GM12878 (cell line): ENCODE measurements at regions not wholly inside any gene's neighbourhood (a gene's known extent, or its start where the extent isn't known, plus 50 kb on each side); places are given as distances from the start of the nearest gene placed in this dataset.

Source experiments
- ATAC-seq: fragments of 200-7000 bp; cut with Tn5 transposase; 3 replicates; pipeline ENCODE4 v1.9.1; 2020; ENCODE audit warnings: mild to moderate bottlenecking, moderate library complexity
- BruUV-seq: library from RNA; stranded (reverse); fragments of 400-500 nt; replicated peaks from 2 replicates; lab custom pipeline; 2021; lab: Mats Ljungman, UMichigan
- CTCF ChIA-PET: fragments of 300-600 bp; sonication (Branson Sonifier 250); formaldehyde crosslinking; extraction: SDS; loops from one replicate; lab custom pipeline; 2021; ENCODE audit warnings: inconsistent platforms; lab: Yijun Ruan, JAX
- POLR2A ChIA-PET: fragments of 350-600 bp; formaldehyde crosslinking; extraction: SDS; loops from one replicate; lab custom pipeline; 2021; ENCODE audit warnings: inconsistent platforms; lab: Charles Lee
- RAD21 ChIA-PET: fragments of 300-600 bp; sonication (Branson Sonifier 250); formaldehyde crosslinking; loops from one replicate; lab custom pipeline; 2023; ENCODE audit warnings: antibody characterized with exemption; ENCODE audit not compliant: unreplicated experiment; lab: Charles Lee
- SMC1A ChIA-PET: fragments of 300-600 bp; sonication (Branson Sonifier 250); formaldehyde crosslinking; loops from one replicate; lab custom pipeline; 2023; ENCODE audit not compliant: unreplicated experiment, uncharacterized antibody; lab: Charles Lee
- DNase-seq: peaks from one replicate; pipeline ENCODE4 v3.0.0-alpha.2; 2011; ENCODE audit warnings: low read depth, low spot score
- FAIRE-seq: peaks from 3 replicates; lab custom pipeline; 2011; peaks lifted over from hg19 to GRCh38; lab: Jason Lieb, UNC
- H2AFZ ChIP-seq: 2 replicates; pipeline ENCODE4 v1.6.0; 2011; ENCODE audit warnings: low read depth, low read length, control low read depth; ENCODE audit not compliant: control insufficient read depth
- H3K27ac ChIP-seq: 2 replicates; pipeline ENCODE4 v1.5.1; 2011; ENCODE audit warnings: control low read depth; ENCODE audit not compliant: control insufficient read depth, insufficient read depth
- H3K27me3 ChIP-seq, 2 experiments: replicated peaks in 1 of 2; 2 replicates each; pipeline versions ENCODE4 v1.6.0 to v1.6.1; 2011; ENCODE audit warnings: low read length in 1 of 2; ENCODE audit not compliant: control insufficient read depth in 2 of 2, insufficient read depth in 2 of 2
- H3K36me3 ChIP-seq, 2 experiments: 2 replicates each; pipeline ENCODE4 v1.5.1; 2011; ENCODE audit warnings: low read length in 1 of 2; ENCODE audit not compliant: control insufficient read depth in 2 of 2, insufficient read depth in 2 of 2
- H3K4me1 ChIP-seq: 2 replicates; pipeline ENCODE4 v1.6.1; 2011; ENCODE audit warnings: mild to moderate bottlenecking, low read length, moderate library complexity, mixed read lengths; ENCODE audit not compliant: control insufficient read depth, insufficient read depth
- H3K4me2 ChIP-seq: 2 replicates; pipeline ENCODE4 v1.6.0; 2011; ENCODE audit warnings: control low read depth; ENCODE audit not compliant: control insufficient read depth, insufficient read depth
- H3K4me3 ChIP-seq: fragments of 200-600 bp; sonication (generic); 2 replicates; pipeline ENCODE4 v1.5.1; 2016
- H3K79me2 ChIP-seq: 2 replicates; pipeline ENCODE4 v1.6.0; 2011; ENCODE audit warnings: low read length; ENCODE audit not compliant: control insufficient read depth, insufficient read depth
- H3K9ac ChIP-seq: 2 replicates; pipeline ENCODE4 v1.8.0; 2011; ENCODE audit warnings: low read length, control low read depth, mixed read lengths; ENCODE audit not compliant: control insufficient read depth, insufficient read depth
- H3K9me3 ChIP-seq: replicated peaks from 3 replicates; pipeline ENCODE4 v1.5.1; 2011; ENCODE audit warnings: mild to moderate bottlenecking, low read length; ENCODE audit not compliant: control insufficient read depth, insufficient read depth
- H4K20me1 ChIP-seq: 2 replicates; pipeline ENCODE4 v1.6.0; 2011; ENCODE audit not compliant: control insufficient read depth, insufficient read depth
- NRF1 ChIP-seq: conservative IDR thresholded peaks from 2 replicates; pipeline ENCODE4 v1.6.1; 2011; ENCODE audit warnings: mild to moderate bottlenecking, low read depth, low read length, improper control_type of control experiment
- PBX3 ChIP-seq: IDR thresholded peaks from 2 replicates; pipeline ENCODE4 v1.6.1; 2011; ENCODE audit warnings: mild to moderate bottlenecking, low read depth, low read length, moderate library complexity; ENCODE audit not compliant: insufficient replicate concordance
- TCF3 ChIP-seq: IDR thresholded peaks from 2 replicates; pipeline ENCODE4 v1.6.1; 2012; ENCODE audit warnings: low read depth, mild to moderate bottlenecking, low read length, borderline replicate concordance; ENCODE audit not compliant: insufficient read depth
- WGBS: methylation state at CpG from one replicate; pipeline ENCODE4 v1.1.6; 2016; ENCODE audit warnings: low lambda C conversion rate; ENCODE audit not compliant: insufficient replicate concordance, insufficient coverage; ENCODE audit errors: missing lambda C conversion rate; 5-methylcytosine and 5-hydroxymethylcytosine counted together
- in situ Hi-C: fragments of 300-500 bp; cut with MboI; formaldehyde crosslinking; loops from 9 replicates; pipeline ENCODE4 v1.14.3; 2018; ENCODE audit warnings: mixed read lengths
- intact Hi-C: fragments of 100-400 bp; cut with micrococcal nuclease; formaldehyde crosslinking; loops from one replicate; pipeline ENCODE4 v1.14.2; 2022; ENCODE audit not compliant: unreplicated experiment
- TF ChIP-seq, protein P1 (sequence below): fragments of 450-650 bp; IDR thresholded peaks from 2 replicates; pipeline ENCODE4 v1.6.1; 2018; ENCODE audit warnings: mild to moderate bottlenecking, low read depth, moderate library complexity; ENCODE audit not compliant: partially characterized antibody

GRCh38 chrX:92241249-92241648, 462.1 kb downstream of the PCDH11X start:
- CTCF ChIA-PET: no interaction called here
- H3K4me1 ChIP-seq: no peaks in the 10 kb centered on the region
- no peak overlapping the region for H3K4me3 ChIP-seq
- no peak overlapping the region for H3K9ac ChIP-seq
- no peaks in the 10 kb centered on the region for H3K27me3 ChIP-seq
- POLR2A ChIA-PET: no interaction called here
- RAD21 ChIA-PET: no interaction called here
- H3K36me3 ChIP-seq: no peaks in the 10 kb centered on the region
- in situ Hi-C loops: no loop called here
- no peak for DNase-seq
- WGBS: 0% methylated on average over 2 of the region's 2 CpGs
- H3K79me2 ChIP-seq: no peaks in the 10 kb centered on the region
- no peak overlapping the region for H3K27ac ChIP-seq
- intact Hi-C loops: no loop called here
- TF ChIP-seq TCF3 (no peak), NRF1 (no peak), PBX3 (no peak)
- TF ChIP-seq, protein P1, sequence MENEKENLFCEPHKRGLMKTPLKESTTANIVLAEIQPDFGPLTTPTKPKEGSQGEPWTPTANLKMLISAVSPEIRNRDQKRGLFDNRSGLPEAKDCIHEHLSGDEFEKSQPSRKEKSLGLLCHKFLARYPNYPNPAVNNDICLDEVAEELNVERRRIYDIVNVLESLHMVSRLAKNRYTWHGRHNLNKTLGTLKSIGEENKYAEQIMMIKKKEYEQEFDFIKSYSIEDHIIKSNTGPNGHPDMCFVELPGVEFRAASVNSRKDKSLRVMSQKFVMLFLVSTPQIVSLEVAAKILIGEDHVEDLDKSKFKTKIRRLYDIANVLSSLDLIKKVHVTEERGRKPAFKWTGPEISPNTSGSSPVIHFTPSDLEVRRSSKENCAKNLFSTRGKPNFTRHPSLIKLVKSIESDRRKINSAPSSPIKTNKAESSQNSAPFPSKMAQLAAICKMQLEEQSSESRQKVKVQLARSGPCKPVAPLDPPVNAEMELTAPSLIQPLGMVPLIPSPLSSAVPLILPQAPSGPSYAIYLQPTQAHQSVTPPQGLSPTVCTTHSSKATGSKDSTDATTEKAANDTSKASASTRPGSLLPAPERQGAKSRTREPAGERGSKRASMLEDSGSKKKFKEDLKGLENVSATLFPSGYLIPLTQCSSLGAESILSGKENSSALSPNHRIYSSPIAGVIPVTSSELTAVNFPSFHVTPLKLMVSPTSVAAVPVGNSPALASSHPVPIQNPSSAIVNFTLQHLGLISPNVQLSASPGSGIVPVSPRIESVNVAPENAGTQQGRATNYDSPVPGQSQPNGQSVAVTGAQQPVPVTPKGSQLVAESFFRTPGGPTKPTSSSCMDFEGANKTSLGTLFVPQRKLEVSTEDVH: no peak
- TF ChIP-seq, all 136 proteins: peak for 0
- Histone ChIP-seq H2AFZ (no peak overlapping the region), H4K20me1 (no peaks in the 10 kb centered on the region), H3K9me3 (no peaks in the 10 kb centered on the region), H3K4me2 (no peak overlapping the region)
- SMC1A ChIA-PET: no interaction called here
- FAIRE-seq: no peak
- no TSS peak for BruUV-seq
- no peak for ATAC-seq
